ENCODE measurements at regions not wholly inside any gene's neighbourhood (a gene's known extent, or its start where the extent isn't known, plus 50 kb on each side); places are given as distances from the start of the nearest gene placed in this dataset.

DNA sequence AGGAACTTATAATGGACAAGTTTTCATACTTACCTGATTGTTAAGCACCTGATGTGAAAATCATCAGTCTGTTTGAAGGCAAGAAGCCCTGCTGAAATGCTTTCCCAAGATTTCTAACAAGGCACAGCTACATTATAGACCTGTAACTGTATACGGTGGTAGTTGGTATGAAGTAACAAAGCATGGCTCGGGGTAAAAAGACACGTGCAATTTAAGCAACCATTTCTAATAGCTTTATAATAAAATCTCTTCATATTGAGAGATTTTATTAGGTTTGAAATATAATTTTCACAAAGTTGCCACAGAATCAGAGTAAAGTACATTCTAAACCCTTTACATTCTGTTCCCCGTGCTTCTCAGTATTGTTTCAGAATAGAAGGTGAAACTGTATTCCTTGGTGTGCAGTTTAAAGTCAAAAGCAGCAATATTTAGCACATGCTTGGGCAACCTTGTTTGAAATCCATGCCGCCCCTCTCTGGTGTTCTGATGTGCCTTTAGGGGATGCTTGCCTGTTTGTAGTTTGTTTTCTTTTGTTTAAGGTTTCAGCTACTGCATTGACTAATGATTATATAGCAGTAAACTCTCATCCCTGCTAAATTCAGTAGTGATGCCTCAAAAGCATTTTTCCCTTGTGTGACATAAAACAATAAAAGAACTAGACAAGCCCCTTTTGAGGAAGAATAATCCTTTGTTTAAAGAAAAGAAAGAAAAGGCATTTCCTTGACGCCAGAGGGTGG lies 125.2 kb upstream of the OBI1 start:
- DNase-seq (ENCODE audit: low read depth in 2 of 2), result no peak

DNA sequence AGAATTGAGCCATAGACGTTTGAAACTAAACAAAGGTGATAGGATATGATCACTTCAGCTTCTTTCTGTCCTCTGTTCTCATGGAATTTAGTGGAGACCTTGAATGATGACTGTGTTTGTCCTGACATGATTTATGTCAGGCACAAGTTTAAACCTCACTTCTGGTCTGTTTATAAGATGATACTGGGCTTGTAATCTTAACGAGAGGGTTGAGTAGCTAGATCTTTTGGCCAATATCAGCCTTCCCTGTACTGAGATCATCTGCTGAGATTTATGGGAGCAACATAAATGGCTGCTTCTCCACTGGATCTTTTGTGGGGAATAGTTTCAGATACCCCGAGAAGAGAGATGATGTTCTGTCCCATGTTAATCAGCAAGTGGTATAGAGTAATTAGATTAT lies 121.8 kb upstream of the OBI1 start:
- DNase-seq (ENCODE audit: low read depth in 2 of 2), result no peak

DNA sequence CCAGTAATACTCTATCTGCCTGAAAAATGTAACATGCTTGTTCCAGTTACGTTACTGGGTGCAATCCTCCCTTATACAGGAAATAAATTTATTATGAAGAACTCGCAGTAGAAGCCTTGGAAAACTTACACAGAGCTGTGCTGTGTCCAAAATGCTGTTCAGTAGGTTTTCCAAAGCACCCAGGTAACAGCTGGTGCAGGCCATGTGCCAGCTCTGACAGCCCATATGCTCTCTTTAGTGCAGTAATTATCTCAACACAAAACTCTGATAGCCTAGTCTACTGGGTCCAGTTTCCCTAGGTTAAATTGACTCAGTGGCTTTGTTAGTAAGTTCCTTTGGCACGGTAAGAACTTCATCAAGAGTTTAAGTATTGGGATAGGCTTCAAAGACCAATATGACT lies 120.7 kb upstream of the OBI1 start:
- no peak for DNase-seq (ENCODE audit: low read depth in 2 of 2)

DNA sequence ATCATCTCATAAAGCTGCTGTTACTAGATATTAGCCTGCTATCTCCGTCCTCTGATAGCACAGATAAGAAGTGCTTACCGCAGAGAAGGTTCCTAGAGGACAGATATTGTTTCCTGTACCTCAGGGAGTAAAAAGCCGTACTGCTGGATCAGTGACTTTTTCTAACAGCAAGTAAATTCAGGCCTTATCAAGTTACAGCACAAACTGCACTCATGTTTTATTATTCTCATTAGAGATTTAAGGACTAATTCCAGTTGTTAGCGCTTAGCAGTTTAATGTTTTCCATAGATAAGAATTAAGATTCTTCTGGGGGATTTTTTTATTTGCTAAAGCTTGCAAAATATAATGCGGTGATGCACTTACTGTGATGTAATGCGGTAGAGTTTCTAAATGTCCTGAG lies 119.0 kb upstream of the OBI1 start:
- no peak for DNase-seq (ENCODE audit: low read depth in 2 of 2)

DNA sequence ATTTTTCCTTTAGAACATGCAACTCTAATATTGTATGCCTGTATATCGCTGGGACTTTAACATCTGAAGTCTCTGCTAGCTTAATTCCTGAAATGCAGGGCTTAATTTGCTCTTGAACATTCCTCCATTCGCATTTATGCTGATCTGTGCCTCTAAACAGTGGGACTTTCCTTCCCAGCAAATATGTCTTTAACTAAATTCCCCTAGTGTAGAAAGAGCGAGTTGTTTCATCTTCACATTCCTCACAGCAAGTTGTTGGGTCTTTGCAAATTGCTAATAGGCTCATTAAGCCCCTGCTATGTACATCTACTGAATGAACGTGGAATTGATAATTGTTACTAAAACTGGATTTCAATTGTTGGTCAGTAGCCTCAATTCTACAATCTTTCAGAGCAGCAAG lies 118.4 kb upstream of the OBI1 start:
- DNase-seq (ENCODE audit: low read depth in 2 of 2), result no peak

DNA sequence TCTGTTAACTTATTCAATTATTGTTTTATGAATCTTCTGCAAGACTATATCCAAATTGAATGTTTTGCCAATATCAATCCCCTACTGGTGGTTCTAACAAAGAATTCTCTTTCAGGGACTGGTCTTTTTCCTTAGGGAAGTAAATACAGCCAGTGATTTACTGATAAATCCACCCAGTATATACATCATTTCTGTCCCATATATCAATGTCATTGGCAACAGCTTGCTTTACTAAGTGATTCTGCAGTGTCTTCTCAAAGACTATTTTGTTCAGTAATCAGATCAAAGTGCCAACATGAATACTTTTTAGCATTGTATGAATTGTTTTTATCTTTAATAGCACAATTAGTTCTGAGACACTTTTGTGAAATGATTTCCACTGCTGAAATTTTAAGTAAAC lies 114.0 kb upstream of the OBI1 start:
- DNase-seq (ENCODE audit: low read depth in 2 of 2), result no peak

DNA sequence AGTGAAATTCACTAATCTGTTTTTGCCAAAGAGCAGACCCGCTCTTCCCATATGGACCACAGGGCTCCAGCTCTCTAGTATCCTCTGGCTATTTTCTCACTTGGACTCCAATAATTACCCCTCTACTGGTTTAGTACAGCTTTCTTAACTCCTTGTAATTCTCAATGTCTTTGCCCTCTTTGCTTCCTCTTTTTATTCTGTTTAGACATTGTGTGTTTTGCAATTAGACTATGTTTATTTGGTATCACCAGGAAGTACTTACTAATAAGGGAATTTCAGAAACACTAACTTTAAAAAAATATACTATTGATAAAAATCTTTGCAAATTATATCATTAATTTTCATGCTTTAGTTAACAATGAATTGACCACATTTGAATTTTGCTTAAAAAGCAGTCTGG lies 111.6 kb upstream of the OBI1 start:
- no peak for DNase-seq (ENCODE audit: low read depth in 2 of 2)

DNA sequence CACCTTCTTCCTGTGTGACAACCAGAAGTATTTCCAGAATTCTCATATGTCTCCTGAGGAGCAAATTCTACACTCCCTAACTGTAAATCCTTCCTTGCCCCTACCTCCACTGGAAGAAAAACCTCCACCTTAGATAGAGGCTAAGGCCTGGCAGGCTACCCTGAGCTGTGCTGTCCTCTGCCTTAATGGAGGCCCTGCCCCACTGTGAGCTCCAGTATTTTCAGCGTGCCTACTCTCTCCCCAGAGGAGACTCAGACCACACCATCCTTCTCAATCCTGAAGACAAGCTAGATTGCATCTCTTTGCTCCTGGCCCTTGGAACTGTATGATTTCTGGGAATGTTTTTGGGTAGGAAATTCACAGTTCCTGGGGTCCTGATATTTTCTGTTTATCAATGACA lies 110.0 kb upstream of the OBI1 start:
- no peak for DNase-seq (ENCODE audit: low read depth in 2 of 2)

DNA sequence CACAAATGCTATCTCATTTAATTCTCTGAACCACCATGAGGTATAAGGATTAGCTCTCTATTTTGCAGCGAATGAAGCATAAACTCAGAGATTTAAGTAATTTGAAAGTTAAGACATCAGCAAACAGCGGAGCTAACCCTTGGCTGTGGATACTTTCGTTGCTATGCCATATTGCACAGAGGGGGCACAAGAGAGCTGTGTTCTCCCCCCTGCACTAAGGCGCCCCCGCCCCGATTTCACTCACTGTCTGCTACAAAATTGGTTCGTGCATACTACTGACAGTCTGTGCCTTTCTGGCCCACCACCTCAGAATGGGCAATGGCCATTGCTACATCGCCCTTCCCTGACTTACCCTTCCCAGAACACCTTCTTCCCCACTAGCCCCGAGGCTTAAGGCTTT lies 105.7 kb upstream of the OBI1 start:
- no peak for DNase-seq (ENCODE audit: low read depth in 2 of 2)

DNA sequence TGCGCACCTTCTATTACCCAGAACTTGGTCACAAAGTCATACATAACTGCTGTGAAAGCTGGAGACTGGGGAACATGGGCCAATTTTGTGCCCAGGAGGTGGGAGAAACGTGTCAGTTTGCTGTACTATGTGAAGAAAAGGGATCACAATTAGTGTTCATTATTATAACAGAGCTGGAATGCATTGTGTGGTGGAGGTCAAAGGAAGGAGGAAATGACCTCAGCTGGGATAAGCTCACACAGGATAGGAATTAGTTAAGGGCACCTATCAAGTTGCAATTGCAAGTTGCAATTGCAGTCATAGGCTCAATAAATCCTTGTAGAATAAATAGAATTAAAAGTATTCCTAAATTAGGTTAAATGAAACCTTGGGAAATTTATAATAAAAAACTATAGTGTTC lies 103.9 kb upstream of the OBI1 start:
- DNase-seq (ENCODE audit: low read depth in 2 of 2), result no peak

DNA sequence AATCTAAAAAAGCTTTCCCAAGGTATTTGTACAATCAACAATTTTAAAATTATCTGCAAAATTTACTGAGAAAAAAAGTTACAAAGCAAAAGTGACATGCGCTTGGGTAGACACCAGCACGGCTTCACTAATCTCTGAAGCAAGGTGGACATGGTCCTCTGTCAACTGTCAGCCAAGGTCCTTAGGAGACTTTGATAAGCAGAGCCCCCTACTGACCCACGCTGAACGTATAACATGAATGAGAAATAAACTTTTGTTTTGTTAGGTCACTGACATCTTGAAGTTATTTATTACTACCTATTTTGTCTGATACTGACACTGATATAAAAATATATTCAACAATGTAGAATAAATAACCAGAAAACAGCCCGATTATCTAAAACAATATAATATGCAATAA lies 100.7 kb upstream of the OBI1 start:
- DNase-seq (ENCODE audit: low read depth in 2 of 2), result no peak

DNA sequence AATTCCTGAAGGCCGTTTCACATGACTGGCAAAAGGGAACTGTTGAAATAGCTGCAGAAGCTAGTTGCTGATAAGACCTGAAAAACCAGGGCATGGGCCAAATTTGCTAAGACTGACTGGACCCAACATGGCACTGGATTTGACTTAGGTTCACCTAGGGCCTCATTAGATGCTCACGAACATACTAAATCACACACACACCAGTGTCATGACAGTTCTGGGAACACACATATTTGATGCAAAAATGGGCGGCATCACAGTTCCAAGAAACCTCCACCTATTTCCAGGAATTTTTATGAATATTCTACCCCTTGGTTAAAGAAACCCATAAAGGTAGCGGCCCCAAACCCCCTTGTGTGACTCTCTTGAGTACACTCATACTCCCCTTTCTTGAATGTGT lies 99.6 kb upstream of the OBI1 start:
- DNase-seq (ENCODE audit: low read depth in 2 of 2), result no peak

DNA sequence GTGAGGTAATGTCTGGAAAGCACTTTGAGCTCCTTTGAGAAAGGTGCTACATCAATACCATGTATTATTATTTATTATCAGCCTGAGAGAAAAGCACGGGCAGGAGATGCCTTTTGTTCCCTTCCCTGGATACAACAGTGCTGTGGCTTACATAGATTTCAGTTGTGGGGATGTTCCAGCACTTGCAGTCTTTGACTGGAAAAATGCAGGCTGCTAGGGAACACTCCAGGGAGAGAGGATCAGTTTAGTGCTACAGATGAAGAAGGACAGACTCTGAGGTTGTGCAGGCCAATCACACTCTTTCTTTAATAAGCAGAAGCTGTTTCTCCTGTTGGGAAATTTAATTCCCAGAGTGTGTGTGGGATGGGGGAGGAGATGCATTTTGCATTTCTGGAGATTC lies 94.5 kb upstream of the OBI1 start:
- no peak for DNase-seq (ENCODE audit: low read depth in 2 of 2)

DNA sequence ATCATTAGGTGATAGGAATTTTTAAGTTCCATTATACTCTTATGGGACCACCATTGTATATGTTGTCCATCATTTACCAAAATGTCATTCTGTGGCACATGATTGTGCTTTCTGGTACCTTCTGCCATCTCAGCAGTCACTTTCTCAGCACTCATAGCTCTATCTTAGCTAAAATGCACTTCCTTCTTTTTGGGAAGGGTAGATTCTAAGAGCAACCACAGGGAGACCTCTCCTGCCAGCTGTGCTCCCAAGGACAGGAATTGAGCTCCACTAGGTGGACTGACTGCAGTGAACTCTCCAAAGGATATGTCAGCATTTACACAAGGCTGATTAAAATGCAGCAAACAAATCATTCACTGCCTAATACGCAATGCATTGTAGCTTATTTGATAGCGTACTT lies 91.8 kb upstream of the OBI1 start:
- no peak for DNase-seq (ENCODE audit: low read depth in 2 of 2)

DNA sequence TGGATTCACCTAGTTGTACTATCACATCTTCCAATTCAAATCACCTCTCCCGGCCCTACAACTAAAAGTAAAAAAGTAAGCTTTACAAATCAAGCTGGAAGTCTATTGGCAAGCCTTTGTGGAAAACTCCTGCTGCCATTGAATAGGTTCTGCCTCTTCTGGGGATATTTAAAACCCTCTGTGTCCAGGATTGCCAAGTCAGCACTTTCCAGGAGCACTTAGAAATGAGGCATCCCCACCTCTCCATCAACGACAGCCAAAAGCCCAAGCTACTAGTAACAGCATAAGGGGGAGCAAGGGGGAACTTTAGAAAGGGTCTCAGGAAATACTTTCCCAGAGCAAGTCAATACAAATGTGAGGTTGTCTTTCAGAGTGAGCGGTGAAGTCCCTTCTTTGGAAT lies 85.0 kb upstream of the OBI1 start:
- no peak for DNase-seq (ENCODE audit: low read depth in 2 of 2)

DNA sequence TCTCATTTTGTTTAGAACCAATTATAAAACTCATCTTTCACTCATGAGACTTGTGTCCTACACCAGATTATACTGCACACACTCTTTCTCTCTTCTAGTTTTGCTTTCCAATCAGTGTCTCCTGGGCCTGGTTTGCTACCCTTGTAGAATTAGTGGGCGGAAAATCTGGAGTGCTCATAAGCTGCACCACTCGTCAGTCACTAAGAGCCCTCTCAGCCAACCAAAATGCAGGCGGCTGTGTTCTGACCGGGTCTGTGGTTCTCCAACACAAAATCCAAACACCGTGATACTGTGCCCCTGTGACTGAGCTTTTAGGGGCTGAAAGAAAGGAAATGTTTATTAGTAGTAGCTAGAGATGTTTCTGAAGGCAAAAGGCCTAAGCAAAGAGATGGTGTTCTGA lies 83.7 kb upstream of the OBI1 start:
- DNase-seq (ENCODE audit: low read depth in 2 of 2), result no peak

DNA sequence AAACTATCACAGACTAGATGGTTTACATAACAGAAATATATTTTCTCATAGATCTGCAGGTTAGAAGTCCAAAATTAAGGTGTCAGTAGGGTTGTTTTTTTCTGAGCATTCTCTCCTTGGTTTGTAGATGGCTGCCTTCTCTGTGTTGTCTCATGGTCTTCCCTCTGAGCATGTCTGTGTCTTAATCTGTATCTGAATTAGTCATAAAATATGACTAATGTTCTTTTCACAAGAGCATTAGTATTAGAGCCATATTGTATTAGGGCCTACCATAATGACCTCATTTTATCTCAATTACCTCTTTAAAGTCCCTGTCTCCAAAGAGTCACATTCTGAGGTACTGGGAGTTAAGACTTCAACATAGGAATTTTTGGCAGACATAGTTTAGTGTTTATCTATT lies 77.2 kb upstream of the OBI1 start:
- no peak for DNase-seq (ENCODE audit: low read depth in 2 of 2)

DNA sequence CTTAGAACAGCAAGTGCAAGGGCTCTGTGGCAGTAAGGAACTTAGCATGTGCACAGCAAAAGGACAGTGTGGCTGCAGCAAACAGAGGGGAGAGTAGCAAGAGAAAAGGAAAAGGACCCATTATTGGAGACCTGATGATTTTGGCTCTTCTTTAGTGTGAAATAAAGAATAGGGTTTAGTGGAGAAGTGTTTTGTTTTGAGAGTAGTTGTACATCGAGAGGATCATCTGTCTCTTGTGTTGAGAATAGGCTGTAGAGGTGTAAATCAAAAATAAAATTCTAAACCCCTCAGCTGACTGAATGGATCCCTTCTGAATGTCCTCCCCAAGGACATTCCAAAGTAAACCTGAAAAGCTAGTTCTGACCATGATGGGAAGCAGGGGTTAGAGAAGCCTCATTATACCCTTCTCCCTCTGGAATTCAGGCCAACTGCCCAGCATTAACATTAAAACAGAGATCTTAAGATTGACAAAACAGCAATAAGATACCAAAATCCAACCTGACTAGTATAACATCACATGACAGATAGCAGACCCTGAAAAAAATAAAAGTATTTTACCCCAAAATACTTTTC lies 73.6 kb upstream of the OBI1 start:
- DNase-seq (ENCODE audit: low read depth in 2 of 2), result no peak

DNA sequence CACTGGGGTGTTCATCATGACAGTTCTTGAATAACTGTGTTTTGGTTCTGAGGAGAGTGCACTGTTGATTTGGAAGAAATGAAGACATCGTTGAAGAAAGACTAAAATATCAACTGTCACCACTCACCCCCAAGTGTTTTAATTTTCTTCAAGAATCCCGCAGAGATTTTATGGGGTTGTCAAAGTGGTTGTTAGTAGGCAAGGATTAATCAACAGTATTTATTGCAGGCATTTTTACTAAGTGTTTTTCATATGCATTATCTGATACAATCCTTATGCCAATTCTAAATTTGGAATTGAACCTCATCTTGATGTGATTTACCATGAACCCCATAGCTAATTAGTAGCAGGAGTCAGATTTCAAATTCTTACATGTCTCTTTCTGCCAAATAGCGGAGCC lies 63.7 kb upstream of the OBI1 start:
- DNase-seq (ENCODE audit: low read depth in 2 of 2), result no peak

DNA sequence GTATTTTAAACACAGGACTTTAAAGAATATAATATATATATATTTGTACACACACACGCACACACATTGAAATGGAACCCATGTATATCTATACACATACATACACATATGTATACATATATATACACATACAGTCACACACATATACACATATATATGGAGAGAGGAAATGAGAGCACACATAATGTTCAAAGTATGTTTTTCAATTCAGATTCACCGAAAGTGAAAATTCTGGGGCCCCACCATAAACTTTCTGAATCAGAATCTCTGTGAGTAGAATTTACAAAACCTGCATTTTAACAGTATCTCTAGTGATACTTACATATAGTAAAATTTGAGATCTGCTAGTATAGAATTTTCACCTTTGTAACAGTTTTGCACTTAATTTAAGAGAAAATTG lies 60.4 kb upstream of the OBI1 start:
- DNase-seq (ENCODE audit: low read depth in 2 of 2), result no peak

DNA sequence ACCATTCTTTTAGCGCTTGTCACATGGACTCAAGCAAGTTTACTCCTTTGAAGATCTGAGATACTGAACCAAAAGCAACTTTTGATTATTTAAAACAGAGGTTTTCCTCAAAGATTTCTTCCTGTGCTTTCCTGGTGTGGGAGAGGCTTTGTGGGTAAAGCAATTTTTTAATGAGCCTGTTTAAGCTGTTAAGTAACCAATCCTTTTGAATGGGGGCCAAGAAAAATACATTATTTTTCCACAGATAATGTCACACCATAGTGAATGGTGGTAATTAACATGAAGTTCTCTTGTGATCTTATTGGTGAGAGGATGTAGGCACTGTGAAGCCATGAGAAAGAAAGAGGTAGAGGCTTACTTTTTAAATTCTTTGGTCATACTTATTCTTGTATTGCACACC lies 55.8 kb upstream of the OBI1 start:
- DNase-seq (ENCODE audit: low read depth in 2 of 2), result no peak

DNA sequence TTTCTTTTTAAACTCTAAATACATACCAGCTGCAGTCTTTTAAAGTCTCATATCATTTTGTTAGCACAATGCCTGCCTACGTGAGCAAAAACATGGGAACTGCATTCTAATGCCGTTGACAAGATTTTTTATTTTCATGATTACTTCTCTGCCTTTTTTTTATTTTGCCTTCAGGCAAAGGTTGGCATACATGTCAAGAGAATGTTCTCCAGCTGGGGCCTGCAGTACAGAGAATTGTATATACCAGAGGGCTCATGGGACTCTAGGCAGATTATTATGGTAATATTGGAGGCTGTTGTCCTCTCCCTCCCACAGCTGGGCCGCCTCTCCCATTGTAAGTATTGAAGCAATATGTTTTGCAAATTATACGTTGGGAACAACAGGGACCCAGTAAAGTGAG lies 53.9 kb upstream of the OBI1 start:
- no peak for DNase-seq (ENCODE audit: low read depth in 2 of 2)

DNA sequence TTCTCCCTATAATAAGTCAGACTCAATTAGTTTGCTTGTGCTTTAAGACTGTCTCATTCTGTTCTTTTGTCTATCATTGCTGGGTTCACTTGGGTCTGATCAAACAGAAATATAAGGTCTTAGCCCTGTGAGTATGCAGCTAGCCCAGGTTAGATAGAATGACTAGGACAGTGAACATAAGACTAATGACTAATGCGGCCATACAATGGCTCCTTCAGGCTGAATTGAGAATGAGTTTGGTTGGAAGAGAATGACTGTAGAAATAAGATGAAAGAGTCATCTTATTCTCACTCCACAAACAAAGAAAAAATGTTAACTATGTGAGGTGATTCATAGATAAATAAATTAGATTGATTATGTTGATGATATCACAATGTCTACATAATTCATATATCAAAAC lies 50.1 kb upstream of the OBI1 start:
- DNase-seq (ENCODE audit: low read depth in 2 of 2), result no peak

Measured in stimulated activated CD8-positive, alpha-beta memory T cell treated with anti-CD3 and anti-CD28 coated beads, Interleukin-15, amount 100 ng/mL, for 4 hours (primary cell).